Upper lobe of right lung (tissue), 1 donor: ENCODE measurements at regions not wholly inside any gene's neighbourhood (a gene's known extent, or its start where the extent isn't known, plus 50 kb on each side); places are given as distances from the start of the nearest gene placed in this dataset.
"Not testable (repeated sequence)": the region's sequence is repeated elsewhere in the genome, so short reads cannot be mapped to it uniquely, and the experiment has no call there.

Source experiments
- ATAC-seq: fragments of 200-7000 bp; cut with Tn5 transposase; one replicate; pipeline ENCODE4 v1.9.1; 2020; ENCODE audit warnings: mild to moderate bottlenecking, moderate library complexity
- DNase-seq: peaks from one replicate; pipeline ENCODE4 v3.0.0-alpha.2; 2020
- H3K27ac ChIP-seq: fragments of 200-600 bp; one replicate; pipeline ENCODE4 v1.8.0; 2022
- H3K27me3 ChIP-seq: fragments of 200-600 bp; one replicate; pipeline ENCODE4 v1.8.0; 2022; ENCODE audit warnings: mild to moderate bottlenecking
- H3K36me3 ChIP-seq: fragments of 200-600 bp; one replicate; pipeline ENCODE4 v1.8.0; 2022
- H3K4me1 ChIP-seq: fragments of 200-600 bp; one replicate; pipeline ENCODE4 v1.8.0; 2022
- H3K4me3 ChIP-seq: fragments of 200-600 bp; one replicate; pipeline ENCODE4 v1.8.0; 2022; ENCODE audit warnings: mild to moderate bottlenecking
- H3K9me3 ChIP-seq: fragments of 200-600 bp; one replicate; pipeline ENCODE4 v1.8.0; 2022
- intact Hi-C: fragments of 100-400 bp; cut with DNase I; formaldehyde crosslinking; loops from one replicate; pipeline ENCODE4 v1.11.0; 2022
- donor health status: DM: no; HTN: yes; CAD: no; lungs with severe emphysema.

GRCh38 chr7:65071854-65072431 lies 65.5 kb upstream of the ERV3-1 start:
- peaks cover 13% of the 10 kb centered on the region for H3K36me3 ChIP-seq
- H3K4me1 ChIP-seq, H3K27me3 ChIP-seq, H3K9me3 ChIP-seq, ATAC-seq, DNase-seq, H3K27ac ChIP-seq, H3K4me3 ChIP-seq, intact Hi-C loops: not testable (repeated sequence)

- H3K36me3 ChIP-seq, result peaks cover 21% of the 10 kb centered on the region
- H3K27me3 ChIP-seq, DNase-seq, H3K4me3 ChIP-seq, H3K27ac ChIP-seq, H3K4me1 ChIP-seq, intact Hi-C loops, ATAC-seq, H3K9me3 ChIP-seq: not testable (repeated sequence)
Measured at GRCh38 chr7:65069476-65069875, 63.0 kb upstream of the ERV3-1 start.

- ATAC-seq, H3K27ac ChIP-seq, H3K27me3 ChIP-seq, H3K4me3 ChIP-seq, H3K9me3 ChIP-seq, intact Hi-C loops, DNase-seq, H3K4me1 ChIP-seq: not testable (repeated sequence)
- H3K36me3 ChIP-seq, result peaks cover 10% of the 10 kb centered on the region
Measured at GRCh38 chr7:65062566-65062965, 56.1 kb upstream of the ERV3-1 start.

- H3K36me3 ChIP-seq, ATAC-seq, H3K9me3 ChIP-seq, H3K4me3 ChIP-seq, DNase-seq, H3K27me3 ChIP-seq, intact Hi-C loops, H3K4me1 ChIP-seq, H3K27ac ChIP-seq: not testable (repeated sequence)
Measured at GRCh38 chr7:65059247-65059646, 52.8 kb upstream of the ERV3-1 start.
